Ectodermal cell (in vitro differentiated cells): ENCODE measurements at regions not wholly inside any gene's neighbourhood (a gene's known extent, or its start where the extent isn't known, plus 50 kb on each side); places are given as distances from the start of the nearest gene placed in this dataset.

Experiments used
- H3K27ac ChIP-seq: 2 replicates; pipeline ENCODE4 v1.7.0; 2013; ENCODE audit warnings: mild to moderate bottlenecking, low read depth, low read length; ENCODE audit not compliant: insufficient read depth, poor library complexity, severe bottlenecking
- H3K27me3 ChIP-seq: 2 replicates; pipeline ENCODE4 v1.7.0; 2013; ENCODE audit warnings: mild to moderate bottlenecking, low read length; ENCODE audit not compliant: insufficient read depth, control insufficient read depth, poor library complexity, severe bottlenecking
- H3K36me3 ChIP-seq: one replicate; pipeline ENCODE4 v1.7.0; 2013; ENCODE audit warnings: low read length; ENCODE audit not compliant: control insufficient read depth, insufficient read depth
- H3K4me1 ChIP-seq: one replicate; pipeline ENCODE4 v1.7.0; 2013; ENCODE audit warnings: low read length; ENCODE audit not compliant: control insufficient read depth, insufficient read depth
- H3K4me3 ChIP-seq: 2 replicates; pipeline ENCODE4 v1.7.0; 2013; ENCODE audit warnings: low read depth, low read length, control low read depth; ENCODE audit not compliant: insufficient read depth
- H3K9me3 ChIP-seq: 2 replicates; pipeline ENCODE4 v1.7.0; 2013; ENCODE audit warnings: mild to moderate bottlenecking, low read length, moderate library complexity; ENCODE audit not compliant: control insufficient read depth
- WGBS, 2 experiments: methylation state at CpG; one replicate each; pipeline ENCODE4 v1.1.7; 2013; ENCODE audit warnings: missing lambda C conversion rate in 2 of 2; 5-methylcytosine and 5-hydroxymethylcytosine counted together

GRCh38 chr13:111448504-111448903, 128.1 kb downstream of the TEX29 start:
- H3K27me3 ChIP-seq: no peaks in the 10 kb centered on the region
- H3K4me1 ChIP-seq: no peaks in the 10 kb centered on the region
- no peaks in the 10 kb centered on the region for H3K36me3 ChIP-seq
- 90 to 91% methylated on average over 7 of the region's 7 CpGs for WGBS, 2 experiments
- no peaks in the 10 kb centered on the region for H3K9me3 ChIP-seq
- H3K4me3 ChIP-seq: no peak overlapping the region
- H3K27ac ChIP-seq: no peak overlapping the region

DNA sequence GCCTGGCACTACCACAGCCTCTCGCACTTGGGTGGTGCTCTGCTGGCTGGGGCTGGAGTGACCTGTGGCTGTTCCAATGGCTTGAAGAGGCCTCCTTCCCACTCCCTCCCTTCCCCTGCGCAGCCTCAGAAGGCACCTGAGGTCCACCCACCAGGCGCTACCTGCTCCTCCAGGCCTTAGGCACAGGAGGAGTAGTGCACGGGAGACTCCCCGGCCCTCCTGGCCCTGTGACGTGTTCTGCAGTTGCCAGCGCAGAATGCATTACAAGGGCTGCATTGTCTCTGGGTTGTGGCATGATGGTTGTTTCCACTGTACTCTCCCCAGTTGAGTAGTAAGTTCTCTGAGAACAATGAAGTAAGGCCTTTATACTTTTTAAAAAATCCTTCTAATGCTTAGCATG, 128.6 kb downstream of the TEX29 start:
- Histone ChIP-seq H3K4me3 (no peak overlapping the region), H3K4me1 (no peaks in the 10 kb centered on the region), H3K36me3 (no peaks in the 10 kb centered on the region), H3K27ac (no peak overlapping the region), H3K9me3 (no peaks in the 10 kb centered on the region), H3K27me3 (no peaks in the 10 kb centered on the region)
- WGBS, 2 experiments: 92% methylated on average over 7 of the region's 7 CpGs

DNA sequence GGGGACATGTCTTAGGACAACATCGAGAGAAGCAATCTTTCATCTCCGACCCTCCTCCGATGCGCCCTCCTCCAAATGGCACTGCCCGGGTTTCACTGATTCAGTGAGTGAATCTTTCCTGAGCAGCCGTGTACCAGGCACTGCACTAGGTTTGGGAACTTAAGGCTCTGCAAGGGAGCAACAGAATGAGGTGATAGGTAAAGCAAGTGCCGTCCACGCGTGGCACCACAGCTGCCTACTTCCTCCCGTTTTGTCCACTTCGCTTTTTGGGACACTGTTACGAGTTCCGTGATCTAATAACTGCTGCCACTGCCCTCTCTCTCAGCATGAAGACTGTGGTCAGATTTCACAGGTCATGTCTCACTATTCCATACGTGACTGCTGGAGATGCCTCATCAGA, 131.0 kb downstream of the TEX29 start:
- Histone ChIP-seq H3K4me3 (no peak overlapping the region), H3K27me3 (no peaks in the 10 kb centered on the region), H3K27ac (no peak overlapping the region), H3K36me3 (no peaks in the 10 kb centered on the region), H3K9me3 (no peaks in the 10 kb centered on the region), H3K4me1 (no peaks in the 10 kb centered on the region)
- 95 to 98% methylated on average over 14 of the region's 14 CpGs for WGBS, 2 experiments

DNA sequence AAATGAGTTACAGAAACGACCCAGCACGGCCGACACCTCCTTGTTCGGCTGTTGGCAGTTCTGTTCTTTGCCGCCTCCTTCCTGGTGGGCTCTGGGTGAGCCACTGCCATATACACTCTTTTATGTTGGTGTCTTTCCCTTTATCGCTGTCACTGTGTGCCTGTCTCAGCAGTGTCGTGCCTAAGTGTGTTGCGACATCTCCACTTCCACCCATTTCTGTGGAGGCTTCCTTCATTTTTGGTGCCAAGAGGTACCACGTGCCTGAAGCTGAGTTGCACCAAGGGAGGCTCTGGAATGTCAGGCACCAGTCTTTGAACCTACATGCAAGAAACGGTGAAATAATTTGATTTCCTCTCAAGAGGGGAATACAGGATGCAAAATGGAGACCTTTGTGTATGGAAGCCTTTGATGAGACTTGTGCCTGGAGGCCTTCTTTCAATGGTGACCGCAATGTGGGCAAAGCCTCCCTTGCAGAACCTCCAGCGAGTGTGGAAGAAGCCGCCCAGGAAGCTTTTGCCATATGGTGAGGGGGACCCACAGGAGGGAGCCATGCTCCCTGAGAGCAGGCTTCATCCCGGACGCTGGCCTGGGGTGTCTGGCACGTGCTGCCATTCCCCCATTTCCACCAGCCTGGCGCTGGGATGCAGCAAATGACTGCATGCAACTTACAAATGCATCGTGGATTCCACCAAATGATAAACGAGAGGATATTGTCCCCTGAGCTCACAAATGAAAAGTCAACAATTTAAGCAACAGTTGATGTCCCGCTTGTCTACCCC, 136.2 kb downstream of the TEX29 start:
- 94 to 96% methylated on average over 20 of the region's 20 CpGs for WGBS, 2 experiments
- H3K36me3 ChIP-seq: no peaks in the 10 kb centered on the region
- H3K4me3 ChIP-seq: no peak overlapping the region
- no peaks in the 10 kb centered on the region for H3K9me3 ChIP-seq
- no peaks in the 10 kb centered on the region for H3K4me1 ChIP-seq
- H3K27me3 ChIP-seq: no peaks in the 10 kb centered on the region
- H3K27ac ChIP-seq: no peak overlapping the region

- WGBS, 2 experiments: 90% methylated on average over 12 of the region's 12 CpGs
- Histone ChIP-seq H3K4me1 (no peaks in the 10 kb centered on the region), H3K9me3 (no peaks in the 10 kb centered on the region), H3K27me3 (no peaks in the 10 kb centered on the region), H3K4me3 (no peak overlapping the region), H3K36me3 (no peaks in the 10 kb centered on the region), H3K27ac (no peak overlapping the region)
These were observed 137.6 kb downstream of the TEX29 start for GRCh38 chr13:111458001-111458531.

DNA sequence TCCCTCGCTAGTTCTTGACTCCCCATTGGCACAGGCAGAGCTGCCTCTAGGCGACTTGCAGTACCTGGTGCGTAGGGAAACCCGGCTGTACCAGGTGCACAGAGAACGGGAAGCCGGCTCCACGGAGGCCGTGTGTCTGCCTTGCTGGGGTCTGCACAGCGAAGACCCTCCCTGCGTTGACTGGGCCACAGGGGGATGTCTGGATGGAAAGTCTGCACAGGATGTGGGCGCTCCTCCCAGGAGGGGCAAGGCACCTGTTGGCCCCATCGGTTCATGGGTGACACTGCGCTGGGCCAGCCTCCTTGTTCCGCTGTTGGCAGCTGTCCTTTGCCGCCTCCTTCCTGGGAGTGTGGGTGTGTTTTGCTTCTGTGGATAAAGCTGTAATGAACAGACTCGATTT, 138.3 kb downstream of the TEX29 start:
- 91 to 92% methylated on average over 16 of the region's 16 CpGs for WGBS, 2 experiments
- no peaks in the 10 kb centered on the region for H3K27me3 ChIP-seq

GRCh38 chr13:111459803-111460547, 139.5 kb downstream of the TEX29 start:
- Histone ChIP-seq H3K36me3 (no peaks in the 10 kb centered on the region), H3K27ac (no peak overlapping the region), H3K4me3 (no peak overlapping the region), H3K9me3 (no peaks in the 10 kb centered on the region), H3K4me1 (no peaks in the 10 kb centered on the region), H3K27me3 (no peaks in the 10 kb centered on the region)
- WGBS, 2 experiments: 88% methylated on average over 9 of the region's 9 CpGs

More for the DNA sequence above, 138.3 kb downstream of the TEX29 start:
- no peaks in the 10 kb centered on the region for H3K4me1 ChIP-seq
- no peak overlapping the region for H3K4me3 ChIP-seq
- no peak overlapping the region for H3K27ac ChIP-seq
- H3K9me3 ChIP-seq: no peaks in the 10 kb centered on the region
- H3K36me3 ChIP-seq: no peaks in the 10 kb centered on the region

- WGBS, 2 experiments: 68 to 70% methylated on average over 22 of the region's 22 CpGs
- Histone ChIP-seq H3K27me3 (no peaks in the 10 kb centered on the region), H3K27ac (no peak overlapping the region), H3K4me3 (no peak overlapping the region), H3K9me3 (no peaks in the 10 kb centered on the region), H3K36me3 (no peaks in the 10 kb centered on the region), H3K4me1 (no peaks in the 10 kb centered on the region)
These were observed 140.4 kb downstream of the TEX29 start for GRCh38 chr13:111460548-111461444.

DNA sequence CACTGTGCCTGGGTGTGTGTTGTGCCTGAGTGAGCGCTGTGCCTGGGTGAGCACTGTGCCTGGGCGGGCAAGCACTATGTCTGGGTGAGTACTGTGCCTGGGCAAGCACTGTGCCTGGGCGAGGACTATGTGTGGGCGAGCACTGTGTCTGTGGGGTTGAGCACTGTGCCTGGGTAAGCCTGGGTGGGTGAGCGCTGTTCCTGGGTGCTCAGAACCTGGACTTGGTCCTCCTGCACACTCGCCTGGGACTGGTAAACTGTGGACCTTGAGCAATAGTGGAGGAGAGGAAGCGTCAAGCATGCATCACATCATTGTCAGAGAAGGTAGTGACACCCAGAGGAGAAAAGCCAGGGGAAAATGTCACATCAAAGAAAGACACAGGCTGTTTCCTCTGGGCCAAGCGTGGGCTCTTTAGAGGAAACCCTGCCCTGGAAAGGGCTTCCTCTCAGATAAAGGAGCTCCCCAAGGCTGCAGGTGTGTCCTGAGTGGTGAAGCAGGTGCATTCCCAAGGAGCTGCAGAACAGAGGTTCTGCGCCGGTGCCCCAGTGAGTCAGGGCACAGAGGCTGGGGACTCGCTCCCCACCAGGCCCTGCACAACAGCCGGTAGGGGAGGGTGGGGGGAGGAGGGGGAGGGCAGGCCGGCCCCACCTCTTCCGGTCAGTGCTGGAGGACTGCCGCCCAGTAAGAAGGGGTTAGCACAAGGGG, 141.2 kb downstream of the TEX29 start:
- Histone ChIP-seq H3K36me3 (no peaks in the 10 kb centered on the region), H3K4me3 (no peak overlapping the region), H3K4me1 (no peaks in the 10 kb centered on the region), H3K27ac (no peak overlapping the region), H3K9me3 (no peaks in the 10 kb centered on the region), H3K27me3 (no peaks in the 10 kb centered on the region)
- 82 to 85% methylated on average over 15 of the region's 15 CpGs for WGBS, 2 experiments
